Mesothelial cell of epicardium (in vitro differentiated cells): ENCODE measurements at regions not wholly inside any gene's neighbourhood (a gene's known extent, or its start where the extent isn't known, plus 50 kb on each side); places are given as distances from the start of the nearest gene placed in this dataset.

Source experiments
- DNase-seq, 2 experiments: peaks; one replicate each; pipeline ENCODE4 v3.0.0; 2021; ENCODE audit warnings: low spot score in 2 of 2; ENCODE audit not compliant: unreplicated experiment in 2 of 2
- H3K27ac Mint-ChIP-seq: 2 replicates; pipeline ENCODE4 v1.8.0; 2021; ENCODE audit warnings: mixed read lengths
- H3K27me3 Mint-ChIP-seq: 2 replicates; pipeline ENCODE4 v1.8.0; 2021; ENCODE audit warnings: low read depth, mixed read lengths
- H3K36me3 Mint-ChIP-seq: 2 replicates; pipeline ENCODE4 v1.8.0; 2021; ENCODE audit warnings: mixed read lengths
- H3K4me1 Mint-ChIP-seq: 2 replicates; pipeline ENCODE4 v1.8.0; 2021; ENCODE audit warnings: mixed read lengths
- H3K4me3 Mint-ChIP-seq: 2 replicates; pipeline ENCODE4 v1.8.0; 2021; ENCODE audit warnings: mild to moderate bottlenecking, moderate library complexity, mixed read lengths
- H3K9me3 Mint-ChIP-seq: 2 replicates; pipeline ENCODE4 v1.8.0; 2021; ENCODE audit warnings: mixed read lengths
- TF ChIP-seq, protein P1 (sequence below): fragments of 200-600 bp; sonication (generic); IDR thresholded peaks from one replicate; pipeline ENCODE4 v1.5.0; 2021; ENCODE audit warnings: antibody characterized with exemption; ENCODE audit not compliant: unreplicated experiment

DNA sequence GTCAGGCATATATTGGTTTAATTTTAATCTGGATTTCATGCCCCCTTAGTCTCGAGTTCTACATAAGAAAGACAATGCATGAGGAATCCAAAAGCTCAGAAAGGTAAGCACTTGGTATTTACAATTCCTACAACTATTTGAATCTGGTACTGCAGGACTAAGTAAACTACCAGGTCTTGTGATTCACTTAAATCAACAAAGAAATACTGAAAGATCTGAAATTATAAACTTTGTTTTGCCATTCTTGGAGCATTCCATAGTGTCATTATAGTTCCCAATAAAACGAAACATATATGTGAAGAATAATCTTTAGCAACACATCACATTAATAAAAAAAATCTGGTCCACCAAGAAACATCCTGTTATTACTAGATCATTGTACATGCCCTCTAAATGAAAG is 482.3 kb downstream of the ANKRD50 start:
- Mint-ChIP-seq H3K36me3 (peaks cover 2% of the 10 kb centered on the region), H3K4me3 (no peak overlapping the region), H3K9me3 (peaks cover 49% of the 10 kb centered on the region), H3K27ac (no peak overlapping the region), H3K4me1 (peaks cover 5% of the 10 kb centered on the region), H3K27me3 (no peaks in the 10 kb centered on the region)
- TF ChIP-seq, protein P1, sequence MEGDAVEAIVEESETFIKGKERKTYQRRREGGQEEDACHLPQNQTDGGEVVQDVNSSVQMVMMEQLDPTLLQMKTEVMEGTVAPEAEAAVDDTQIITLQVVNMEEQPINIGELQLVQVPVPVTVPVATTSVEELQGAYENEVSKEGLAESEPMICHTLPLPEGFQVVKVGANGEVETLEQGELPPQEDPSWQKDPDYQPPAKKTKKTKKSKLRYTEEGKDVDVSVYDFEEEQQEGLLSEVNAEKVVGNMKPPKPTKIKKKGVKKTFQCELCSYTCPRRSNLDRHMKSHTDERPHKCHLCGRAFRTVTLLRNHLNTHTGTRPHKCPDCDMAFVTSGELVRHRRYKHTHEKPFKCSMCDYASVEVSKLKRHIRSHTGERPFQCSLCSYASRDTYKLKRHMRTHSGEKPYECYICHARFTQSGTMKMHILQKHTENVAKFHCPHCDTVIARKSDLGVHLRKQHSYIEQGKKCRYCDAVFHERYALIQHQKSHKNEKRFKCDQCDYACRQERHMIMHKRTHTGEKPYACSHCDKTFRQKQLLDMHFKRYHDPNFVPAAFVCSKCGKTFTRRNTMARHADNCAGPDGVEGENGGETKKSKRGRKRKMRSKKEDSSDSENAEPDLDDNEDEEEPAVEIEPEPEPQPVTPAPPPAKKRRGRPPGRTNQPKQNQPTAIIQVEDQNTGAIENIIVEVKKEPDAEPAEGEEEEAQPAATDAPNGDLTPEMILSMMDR: no peak
- no peak for DNase-seq

DNA sequence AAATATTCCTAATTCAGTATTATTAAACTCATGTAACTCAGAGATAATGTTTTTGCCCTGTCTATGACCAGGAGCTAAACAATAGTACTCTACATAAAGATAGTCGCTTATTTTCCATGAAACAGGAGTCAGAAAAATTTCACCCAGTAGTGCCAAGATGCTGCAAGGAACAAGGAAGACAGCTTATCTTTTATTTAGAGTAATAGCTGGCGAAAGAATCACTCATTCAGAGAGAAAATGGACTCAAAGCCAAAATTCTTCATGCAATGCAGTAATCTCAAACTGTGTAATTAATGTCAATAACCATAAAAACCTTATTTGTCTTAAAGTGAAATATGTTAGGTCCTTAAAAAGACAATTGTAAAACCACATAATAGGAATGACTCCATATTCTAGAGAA is 477.8 kb downstream of the ANKRD50 start:
- H3K36me3 Mint-ChIP-seq: peaks cover 3% of the 10 kb centered on the region
- TF ChIP-seq, protein P1: no peak
- H3K9me3 Mint-ChIP-seq: peaks cover 16% of the 10 kb centered on the region
- H3K27ac Mint-ChIP-seq: no peak overlapping the region
- H3K27me3 Mint-ChIP-seq: no peaks in the 10 kb centered on the region
- H3K4me3 Mint-ChIP-seq: no peak overlapping the region
- peaks cover 13% of the 10 kb centered on the region for H3K4me1 Mint-ChIP-seq
- no peak for DNase-seq

DNA sequence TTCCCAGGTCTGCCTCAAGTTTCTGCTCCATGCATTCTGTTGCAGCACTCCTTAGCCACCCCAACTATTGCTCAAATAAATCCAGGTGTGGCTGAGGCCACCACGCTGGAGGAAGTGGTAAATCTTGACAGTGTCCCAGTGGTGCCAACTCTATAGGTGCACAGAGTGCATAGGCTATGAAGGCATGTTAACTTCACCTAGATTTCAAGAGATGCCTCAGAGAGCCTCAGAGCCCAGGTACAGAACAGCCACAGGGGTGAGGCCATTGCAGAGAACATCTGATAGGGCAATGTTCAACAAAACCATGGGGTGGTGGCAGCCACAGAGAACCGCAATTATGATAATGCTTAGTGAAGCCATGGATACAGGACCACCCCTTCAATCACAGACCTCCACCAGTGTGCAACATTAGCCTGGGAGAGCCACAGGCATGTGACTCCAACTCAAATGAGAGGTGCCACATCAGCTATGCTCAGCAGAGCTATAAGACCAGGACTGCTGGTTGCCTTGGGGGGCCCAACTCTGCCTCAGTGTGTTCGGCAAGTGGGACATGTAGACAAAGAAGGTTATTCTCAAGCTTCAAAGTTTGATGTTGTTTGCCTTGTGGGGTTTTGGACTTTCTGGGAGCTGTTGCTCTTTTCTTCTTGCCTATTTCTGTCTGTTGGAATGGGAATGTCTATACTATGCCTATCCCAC is 468.7 kb downstream of the ANKRD50 start:
- Mint-ChIP-seq H3K9me3 (peaks cover 34% of the 10 kb centered on the region), H3K27me3 (no peaks in the 10 kb centered on the region), H3K27ac (no peak overlapping the region), H3K4me3 (no peak overlapping the region), H3K36me3 (peaks cover 15% of the 10 kb centered on the region), H3K4me1 (peaks cover 2% of the 10 kb centered on the region)
- DNase-seq: no peak
- TF ChIP-seq, protein P1: no peak

DNA sequence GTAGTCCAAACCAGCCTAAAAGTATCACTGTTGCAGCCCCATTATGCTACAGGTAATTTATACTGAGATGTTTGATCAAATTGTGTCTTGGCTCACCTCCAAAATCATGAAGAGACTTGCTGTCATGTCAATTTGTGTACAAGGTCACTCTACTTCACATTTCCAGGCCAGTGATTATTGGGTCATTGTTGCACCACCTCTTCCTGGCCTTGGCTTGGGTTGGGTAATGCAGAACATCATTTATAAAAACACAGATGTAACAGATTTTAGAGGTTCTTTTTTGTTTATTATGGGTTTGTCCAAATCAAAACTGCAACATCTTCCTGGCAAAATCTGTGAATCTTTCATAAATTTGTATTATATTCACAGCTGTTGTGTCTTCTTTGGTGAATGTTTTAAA is 459.5 kb downstream of the ANKRD50 start:
- TF ChIP-seq, protein P1: no peak
- H3K4me1 Mint-ChIP-seq: peaks cover 4% of the 10 kb centered on the region
- no peak for DNase-seq
- no peaks in the 10 kb centered on the region for H3K36me3 Mint-ChIP-seq
- H3K27ac Mint-ChIP-seq: no peak overlapping the region
- no peaks in the 10 kb centered on the region for H3K27me3 Mint-ChIP-seq
- H3K9me3 Mint-ChIP-seq: no peaks in the 10 kb centered on the region
- no peak overlapping the region for H3K4me3 Mint-ChIP-seq

DNA sequence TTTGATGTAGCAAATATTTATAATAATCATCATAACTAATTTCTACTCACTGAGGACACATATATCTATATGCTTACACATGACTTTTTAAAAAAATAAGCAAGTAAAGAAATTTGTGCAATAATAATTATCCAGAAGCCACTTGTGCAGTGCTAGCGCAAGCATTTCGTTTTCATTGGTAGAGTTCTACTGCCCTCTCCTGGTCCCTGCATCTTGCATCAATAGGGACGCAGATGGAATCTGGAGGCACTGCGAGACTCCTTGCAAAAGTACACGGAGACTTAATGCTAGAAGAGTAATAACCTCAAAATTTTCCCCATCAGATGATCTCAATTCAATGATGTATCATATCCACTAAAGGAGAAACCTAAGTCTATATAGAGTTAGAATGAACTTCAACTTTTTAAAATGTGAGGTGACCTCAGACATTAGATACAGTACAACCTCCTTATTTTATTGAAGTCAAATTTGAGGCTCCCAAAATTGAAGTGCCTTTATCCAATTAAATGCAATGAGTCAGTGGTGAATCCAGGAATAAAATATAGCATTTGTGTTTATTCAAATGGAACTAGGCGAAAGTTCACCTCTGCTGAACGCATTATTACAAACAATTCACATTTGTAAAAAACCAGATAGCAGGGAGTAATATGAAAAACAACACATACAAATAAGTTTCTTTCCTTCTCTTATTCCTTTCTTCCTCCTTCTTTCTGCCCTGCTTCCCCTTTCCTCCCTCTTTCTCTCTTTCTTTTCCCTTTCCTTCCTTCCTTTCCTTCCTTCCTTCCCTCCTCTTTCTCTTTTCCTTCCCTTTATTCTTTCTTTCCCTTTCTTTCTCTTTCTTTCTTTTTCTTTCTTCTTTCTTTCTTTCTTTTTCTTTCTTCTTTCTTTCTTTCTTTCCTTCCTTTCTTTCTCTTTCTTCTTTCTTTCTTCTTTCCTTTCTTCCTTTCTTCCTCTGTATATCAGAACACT is 450.0 kb downstream of the ANKRD50 start:
- peak; percentile 34 to 59 for DNase-seq

More for the DNA sequence above, 450.0 kb downstream of the ANKRD50 start:
- TF ChIP-seq, protein P1: peak; percentile 55
- Mint-ChIP-seq H3K36me3 (no peaks in the 10 kb centered on the region), H3K4me3 (no peak overlapping the region), H3K9me3 (no peaks in the 10 kb centered on the region), H3K4me1 (peaks cover 6% of the 10 kb centered on the region), H3K27ac (no peak overlapping the region), H3K27me3 (no peaks in the 10 kb centered on the region)
